ENCODE measurements at regions not wholly inside any gene's neighbourhood (a gene's known extent, or its start where the extent isn't known, plus 50 kb on each side); places are given as distances from the start of the nearest gene placed in this dataset.
A peak's percentile ranks its signal among the peaks of the same experiment; 100 is the strongest.

DNA sequence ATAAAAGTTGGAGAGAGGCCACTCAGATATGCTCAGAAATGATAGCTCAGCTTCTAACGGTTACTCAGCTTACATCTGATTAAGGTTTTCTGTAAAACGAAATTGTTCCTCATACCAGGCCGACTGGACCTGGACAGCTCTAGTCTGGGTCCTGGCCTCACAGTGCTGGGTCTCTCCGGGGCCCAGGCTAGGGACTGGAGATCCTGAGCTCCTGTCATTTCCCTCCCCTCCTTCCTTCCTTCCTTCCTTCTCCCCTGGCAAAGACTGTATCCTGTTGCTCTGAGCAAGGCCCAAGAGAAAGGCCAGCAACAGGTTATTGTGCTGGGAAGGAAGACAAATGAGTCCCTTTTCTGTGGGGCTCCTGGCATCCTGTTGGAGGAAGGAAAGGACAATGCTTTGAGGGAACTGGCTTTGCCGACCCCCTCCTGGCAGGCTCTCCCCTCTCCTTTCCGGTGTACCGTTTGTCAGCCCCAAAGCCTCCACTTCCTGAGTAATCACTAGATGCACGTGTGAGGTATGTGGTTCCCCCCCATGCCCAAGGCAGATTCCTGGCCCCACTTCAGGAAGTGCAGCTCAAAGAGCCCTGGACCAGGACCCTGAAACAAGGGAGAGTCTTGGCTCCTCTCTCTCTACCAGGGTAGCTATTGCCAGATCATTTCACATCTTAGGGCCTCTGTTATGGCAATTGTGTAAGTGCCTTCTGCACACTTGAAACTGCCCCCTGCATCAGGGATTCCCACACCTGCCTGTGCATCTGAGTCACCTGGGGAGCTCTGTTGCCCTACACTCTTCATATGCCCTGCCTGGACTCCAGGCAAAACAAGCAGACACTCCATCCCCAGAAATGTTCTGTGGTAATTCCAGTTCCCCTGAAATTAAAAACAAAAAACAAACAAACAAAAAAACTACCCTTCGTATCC lies 212.7 kb upstream of the FGGY start:
- Histone ChIP-seq H3K27me3 (replicated peaks; ENCODE audit: insufficient read depth, low read depth, low read length, poor library complexity) (peaks cover 19% of the 10 kb centered on the region), H3K36me3 (ENCODE audit: insufficient read depth, low read length, poor library complexity, severe bottlenecking) (no peaks in the 10 kb centered on the region), H3K27ac (ENCODE audit: low read depth, low read length, poor library complexity, severe bottlenecking) (no peak overlapping the region), H3K9me3 (ENCODE audit: low read depth, low read length, poor library complexity, severe bottlenecking) (no peaks in the 10 kb centered on the region), H3K4me1 (ENCODE audit: insufficient read depth, low read length, poor library complexity, severe bottlenecking) (peaks cover 6% of the 10 kb centered on the region), H3K4me3 (ENCODE audit: low read depth, low read length, poor library complexity, severe bottlenecking) (no peak overlapping the region)
- no peak for TF ChIP-seq CTCF (conservative IDR thresholded peaks at IDR 0.05; ENCODE audit: low read depth, low read length)
- no peak for TF ChIP-seq EZH2 (IDR thresholded peaks at IDR 0.05; ENCODE audit: borderline replicate concordance, low read depth, low read length, poor library complexity, severe bottlenecking)
- BruUV-seq (replicated peaks), result no TSS peak
- POLR2A ChIA-PET (ENCODE audit: low non-redundant PET), result no interaction called here
- CTCF ChIA-PET, result no interaction called here
- intact Hi-C loops (cut with micrococcal nuclease; ENCODE audit: unreplicated experiment), result no loop called here
- DNase-seq (ENCODE audit: low spot score), result peak; percentile 32

DNA sequence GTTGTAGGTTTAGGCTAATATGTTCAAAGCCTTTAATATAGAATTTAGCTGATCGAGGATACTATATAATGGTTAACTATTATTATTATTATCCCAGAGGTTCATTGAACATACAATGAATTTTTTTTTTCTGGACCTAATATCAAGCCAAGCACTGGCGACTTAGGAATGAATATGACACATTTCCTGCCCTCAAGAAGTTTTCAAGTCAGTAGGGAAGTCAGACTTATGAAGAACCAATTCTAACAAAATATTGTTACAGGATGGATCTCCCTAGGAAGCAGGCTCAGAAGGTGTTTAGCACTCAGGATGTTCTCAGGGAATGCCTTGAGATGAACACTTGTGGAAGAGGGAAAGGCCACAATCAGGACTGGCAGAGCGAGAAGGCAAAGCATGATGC lies 211.8 kb upstream of the FGGY start:
- H3K36me3 ChIP-seq (ENCODE audit: insufficient read depth, low read length, poor library complexity, severe bottlenecking), result no peaks in the 10 kb centered on the region
- intact Hi-C loops (cut with micrococcal nuclease; ENCODE audit: unreplicated experiment), result no loop called here

GRCh38 chr1:59089036-59089798 lies 207.7 kb upstream of the FGGY start:
- no peaks in the 10 kb centered on the region for H3K36me3 ChIP-seq (ENCODE audit: insufficient read depth, low read length, poor library complexity, severe bottlenecking)
- TF ChIP-seq CTCF (conservative IDR thresholded peaks at IDR 0.05; ENCODE audit: low read depth, low read length) (no peak), EZH2 (IDR thresholded peaks at IDR 0.05; ENCODE audit: borderline replicate concordance, low read depth, low read length, poor library complexity, severe bottlenecking) (no peak)
- BruUV-seq (replicated peaks), result no TSS peak
- no peak for DNase-seq (ENCODE audit: low spot score)
- H3K27me3 ChIP-seq (replicated peaks; ENCODE audit: insufficient read depth, low read depth, low read length, poor library complexity), result peaks cover 13% of the 10 kb centered on the region
- H3K9me3 ChIP-seq (ENCODE audit: low read depth, low read length, poor library complexity, severe bottlenecking), result no peaks in the 10 kb centered on the region
- intact Hi-C loops (cut with micrococcal nuclease; ENCODE audit: unreplicated experiment), result no loop called here
- CTCF ChIA-PET, result no interaction called here
- POLR2A ChIA-PET (ENCODE audit: low non-redundant PET), result no interaction called here
- H3K27ac ChIP-seq (ENCODE audit: low read depth, low read length, poor library complexity, severe bottlenecking), result no peak overlapping the region
- peaks cover 3% of the 10 kb centered on the region for H3K4me1 ChIP-seq (ENCODE audit: insufficient read depth, low read length, poor library complexity, severe bottlenecking)
- no peak overlapping the region for H3K4me3 ChIP-seq (ENCODE audit: low read depth, low read length, poor library complexity, severe bottlenecking)

More for the DNA sequence above, 211.8 kb upstream of the FGGY start:
- TF ChIP-seq CTCF (conservative IDR thresholded peaks at IDR 0.05; ENCODE audit: low read depth, low read length), result no peak
- no peak for TF ChIP-seq EZH2 (IDR thresholded peaks at IDR 0.05; ENCODE audit: borderline replicate concordance, low read depth, low read length, poor library complexity, severe bottlenecking)
- DNase-seq (ENCODE audit: low spot score), result no peak
- H3K4me1 ChIP-seq (ENCODE audit: insufficient read depth, low read length, poor library complexity, severe bottlenecking), result peaks cover 6% of the 10 kb centered on the region
- no TSS peak for BruUV-seq (replicated peaks)
- H3K4me3 ChIP-seq (ENCODE audit: low read depth, low read length, poor library complexity, severe bottlenecking), result no peak overlapping the region
- POLR2A ChIA-PET (ENCODE audit: low non-redundant PET), result no interaction called here
- H3K27ac ChIP-seq (ENCODE audit: low read depth, low read length, poor library complexity, severe bottlenecking), result no peak overlapping the region
- no peaks in the 10 kb centered on the region for H3K9me3 ChIP-seq (ENCODE audit: low read depth, low read length, poor library complexity, severe bottlenecking)
- CTCF ChIA-PET, result no interaction called here
- peaks cover 10% of the 10 kb centered on the region for H3K27me3 ChIP-seq (replicated peaks; ENCODE audit: insufficient read depth, low read depth, low read length, poor library complexity)

Measured in A673 (cell line).